ENCODE measurements at regions not wholly inside any gene's neighbourhood (a gene's known extent, or its start where the extent isn't known, plus 50 kb on each side); places are given as distances from the start of the nearest gene placed in this dataset.

- TF ChIP-seq, protein P1, sequence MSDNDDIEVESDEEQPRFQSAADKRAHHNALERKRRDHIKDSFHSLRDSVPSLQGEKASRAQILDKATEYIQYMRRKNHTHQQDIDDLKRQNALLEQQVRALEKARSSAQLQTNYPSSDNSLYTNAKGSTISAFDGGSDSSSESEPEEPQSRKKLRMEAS (IDR thresholded peaks at IDR 0.05; ENCODE audit: low read depth, low read length), result no peak
- no peak overlapping the region for H3K4me3 ChIP-seq (ENCODE audit: low read depth, low read length)
- no peak for DNase-seq (ENCODE audit: low read depth)
Measured at GRCh38 chr9:89751079-89751825, 146.4 kb downstream of the GADD45G start.

DNA sequence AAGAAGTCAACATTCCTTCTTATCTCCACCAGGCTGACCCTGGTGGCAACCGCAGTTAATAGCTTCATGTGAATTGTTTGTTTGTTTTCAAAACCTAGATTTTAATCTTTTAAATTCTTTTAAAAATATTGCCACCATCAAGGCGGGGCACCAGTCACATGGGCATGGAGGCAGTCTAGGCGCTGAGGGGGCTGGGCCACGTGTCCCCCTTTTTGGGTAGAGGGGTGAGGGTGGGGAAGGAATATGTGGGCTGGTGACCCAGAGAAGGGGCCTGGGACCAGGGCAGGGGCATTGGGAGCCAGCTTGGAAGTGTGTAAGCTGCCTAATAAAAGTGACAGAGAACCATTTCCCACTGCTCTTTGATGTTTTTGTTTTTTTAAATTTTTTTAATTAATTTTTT is 147.3 kb downstream of the GADD45G start:
- no peak overlapping the region for H3K4me3 ChIP-seq (ENCODE audit: low read depth, low read length)
- no peak for DNase-seq (ENCODE audit: low read depth)
- TF ChIP-seq POLR2A (IDR thresholded peaks at IDR 0.05; ENCODE audit: extremely low read depth, insufficient read length), result no peak
- TF ChIP-seq MYC (IDR thresholded peaks at IDR 0.05; ENCODE audit: low read depth, low read length), result no peak
- TF ChIP-seq, protein P2, sequence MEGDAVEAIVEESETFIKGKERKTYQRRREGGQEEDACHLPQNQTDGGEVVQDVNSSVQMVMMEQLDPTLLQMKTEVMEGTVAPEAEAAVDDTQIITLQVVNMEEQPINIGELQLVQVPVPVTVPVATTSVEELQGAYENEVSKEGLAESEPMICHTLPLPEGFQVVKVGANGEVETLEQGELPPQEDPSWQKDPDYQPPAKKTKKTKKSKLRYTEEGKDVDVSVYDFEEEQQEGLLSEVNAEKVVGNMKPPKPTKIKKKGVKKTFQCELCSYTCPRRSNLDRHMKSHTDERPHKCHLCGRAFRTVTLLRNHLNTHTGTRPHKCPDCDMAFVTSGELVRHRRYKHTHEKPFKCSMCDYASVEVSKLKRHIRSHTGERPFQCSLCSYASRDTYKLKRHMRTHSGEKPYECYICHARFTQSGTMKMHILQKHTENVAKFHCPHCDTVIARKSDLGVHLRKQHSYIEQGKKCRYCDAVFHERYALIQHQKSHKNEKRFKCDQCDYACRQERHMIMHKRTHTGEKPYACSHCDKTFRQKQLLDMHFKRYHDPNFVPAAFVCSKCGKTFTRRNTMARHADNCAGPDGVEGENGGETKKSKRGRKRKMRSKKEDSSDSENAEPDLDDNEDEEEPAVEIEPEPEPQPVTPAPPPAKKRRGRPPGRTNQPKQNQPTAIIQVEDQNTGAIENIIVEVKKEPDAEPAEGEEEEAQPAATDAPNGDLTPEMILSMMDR (IDR thresholded peaks at IDR 0.05; ENCODE audit: low read depth, low read length), result no peak
- TF ChIP-seq, protein P1 (IDR thresholded peaks at IDR 0.05; ENCODE audit: low read depth, low read length), result no peak

GRCh38 chr9:89753472-89754055 is 148.8 kb downstream of the GADD45G start:
- H3K4me3 ChIP-seq (ENCODE audit: low read depth, low read length), result no peak overlapping the region
- TF ChIP-seq POLR2A (IDR thresholded peaks at IDR 0.05; ENCODE audit: extremely low read depth, insufficient read length) (no peak), MYC (IDR thresholded peaks at IDR 0.05; ENCODE audit: low read depth, low read length) (no peak)
- TF ChIP-seq, protein P1 (IDR thresholded peaks at IDR 0.05; ENCODE audit: low read depth, low read length), result no peak
- TF ChIP-seq, protein P2 (IDR thresholded peaks at IDR 0.05; ENCODE audit: low read depth, low read length), result no peak
- no peak for DNase-seq (ENCODE audit: low read depth)

DNA sequence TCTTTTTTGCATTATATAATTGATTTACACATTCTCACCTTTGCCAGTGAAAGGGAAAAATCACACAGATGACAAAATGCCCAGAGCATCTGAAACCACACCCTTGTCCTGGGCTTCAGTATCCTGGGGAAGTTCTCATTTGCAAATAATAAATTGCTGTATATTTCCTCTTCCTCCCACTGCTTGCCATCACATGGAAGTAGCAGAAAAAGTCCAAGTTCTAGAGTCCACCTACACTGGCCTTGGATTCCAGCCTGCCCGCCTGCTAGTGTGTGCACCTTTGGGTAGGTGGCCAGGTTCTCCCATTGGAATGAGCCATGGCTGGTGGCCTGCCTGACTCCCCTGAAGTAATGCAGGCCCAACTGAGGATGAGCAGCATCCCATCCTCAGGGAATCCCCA is 149.4 kb downstream of the GADD45G start:
- no peak for DNase-seq (ENCODE audit: low read depth)
- no peak for TF ChIP-seq POLR2A (IDR thresholded peaks at IDR 0.05; ENCODE audit: extremely low read depth, insufficient read length)
- TF ChIP-seq, protein P2 (IDR thresholded peaks at IDR 0.05; ENCODE audit: low read depth, low read length), result no peak
- TF ChIP-seq, protein P1 (IDR thresholded peaks at IDR 0.05; ENCODE audit: low read depth, low read length), result no peak
- no peak for TF ChIP-seq MYC (IDR thresholded peaks at IDR 0.05; ENCODE audit: low read depth, low read length)

DNA sequence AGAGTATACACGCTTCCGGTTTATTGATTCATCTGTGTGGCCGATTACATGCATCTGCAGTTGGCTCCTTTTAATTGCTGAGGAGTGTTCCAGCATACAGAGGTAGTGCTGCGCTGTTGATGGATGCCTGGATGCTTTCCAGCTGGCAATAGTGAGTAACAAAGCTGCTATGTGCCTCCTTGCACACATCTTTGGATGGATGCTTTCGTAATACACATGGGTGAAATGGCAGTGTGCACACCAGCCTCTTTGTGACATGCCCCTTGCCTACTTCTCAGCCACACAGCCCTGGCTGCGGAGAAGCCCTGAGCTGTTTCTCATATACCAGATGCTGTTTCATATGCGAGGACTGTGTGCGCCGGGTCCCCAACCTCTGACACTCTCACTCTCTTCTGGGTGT is 151.0 kb downstream of the GADD45G start:
- DNase-seq (ENCODE audit: low read depth), result no peak
- no peak overlapping the region for H3K4me3 ChIP-seq (ENCODE audit: low read depth, low read length)
- no peak for TF ChIP-seq MYC (IDR thresholded peaks at IDR 0.05; ENCODE audit: low read depth, low read length)
- TF ChIP-seq, protein P1 (IDR thresholded peaks at IDR 0.05; ENCODE audit: low read depth, low read length), result no peak
- TF ChIP-seq POLR2A (IDR thresholded peaks at IDR 0.05; ENCODE audit: extremely low read depth, insufficient read length), result no peak
- TF ChIP-seq, protein P2 (IDR thresholded peaks at IDR 0.05; ENCODE audit: low read depth, low read length), result no peak

More for the DNA sequence above, 149.4 kb downstream of the GADD45G start:
- no peak overlapping the region for H3K4me3 ChIP-seq (ENCODE audit: low read depth, low read length)

- TF ChIP-seq, protein P1 (IDR thresholded peaks at IDR 0.05; ENCODE audit: low read depth, low read length), result no peak
- TF ChIP-seq, protein P2 (IDR thresholded peaks at IDR 0.05; ENCODE audit: low read depth, low read length), result no peak
- TF ChIP-seq MYC (IDR thresholded peaks at IDR 0.05; ENCODE audit: low read depth, low read length) (no peak), POLR2A (IDR thresholded peaks at IDR 0.05; ENCODE audit: extremely low read depth, insufficient read length) (no peak)
- DNase-seq (ENCODE audit: low read depth), result no peak
- H3K4me3 ChIP-seq (ENCODE audit: low read depth, low read length), result no peak overlapping the region
Measured at GRCh38 chr9:89756891-89757537, 152.2 kb downstream of the GADD45G start.
